ENCODE measurements at regions not wholly inside any gene's neighbourhood (a gene's known extent, or its start where the extent isn't known, plus 50 kb on each side); places are given as distances from the start of the nearest gene placed in this dataset.

GRCh38 chr5:135225856-135226560 lies 173.0 kb downstream of the MACROH2A1 start:
- TF ChIP-seq, protein P1, sequence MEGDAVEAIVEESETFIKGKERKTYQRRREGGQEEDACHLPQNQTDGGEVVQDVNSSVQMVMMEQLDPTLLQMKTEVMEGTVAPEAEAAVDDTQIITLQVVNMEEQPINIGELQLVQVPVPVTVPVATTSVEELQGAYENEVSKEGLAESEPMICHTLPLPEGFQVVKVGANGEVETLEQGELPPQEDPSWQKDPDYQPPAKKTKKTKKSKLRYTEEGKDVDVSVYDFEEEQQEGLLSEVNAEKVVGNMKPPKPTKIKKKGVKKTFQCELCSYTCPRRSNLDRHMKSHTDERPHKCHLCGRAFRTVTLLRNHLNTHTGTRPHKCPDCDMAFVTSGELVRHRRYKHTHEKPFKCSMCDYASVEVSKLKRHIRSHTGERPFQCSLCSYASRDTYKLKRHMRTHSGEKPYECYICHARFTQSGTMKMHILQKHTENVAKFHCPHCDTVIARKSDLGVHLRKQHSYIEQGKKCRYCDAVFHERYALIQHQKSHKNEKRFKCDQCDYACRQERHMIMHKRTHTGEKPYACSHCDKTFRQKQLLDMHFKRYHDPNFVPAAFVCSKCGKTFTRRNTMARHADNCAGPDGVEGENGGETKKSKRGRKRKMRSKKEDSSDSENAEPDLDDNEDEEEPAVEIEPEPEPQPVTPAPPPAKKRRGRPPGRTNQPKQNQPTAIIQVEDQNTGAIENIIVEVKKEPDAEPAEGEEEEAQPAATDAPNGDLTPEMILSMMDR (conservative IDR thresholded peaks at IDR 0.05): no peak
- no peak overlapping the region for H4K5ac ChIP-seq (ENCODE audit: insufficient read length, low read depth, low read length)
- H3K9me3 Mint-ChIP-seq: peaks cover 0 to 3% of the 10 kb centered on the region in 2 experiments; a peak in 1 of 5 replicates
- H2AFZ ChIP-seq (ENCODE audit: low read length): no peak overlapping the region
- H3K23me2 ChIP-seq (ENCODE audit: insufficient read length, low read depth, low read length, poor library complexity, severe bottlenecking): no peaks in the 10 kb centered on the region
- peak overlapping the region in 1 of 2 experiments; percentile 20; a peak in 1 of 5 replicates for H3K4me3 Mint-ChIP-seq
- H3K27ac ChIP-seq (ENCODE audit: insufficient read length, low read depth, low read length): no peak overlapping the region
- H3K9me3 ChIP-seq (ENCODE audit: control insufficient read depth, low read depth, low read length): no peaks in the 10 kb centered on the region
- no peak overlapping the region for H3K4ac ChIP-seq (ENCODE audit: low read depth, low read length)
- H3K23ac ChIP-seq (ENCODE audit: insufficient read length, low read depth, low read length): no peak overlapping the region
- H3K4me2 ChIP-seq (ENCODE audit: insufficient read depth, insufficient read length, low read length): no peak overlapping the region
- H3K4me1 ChIP-seq (ENCODE audit: insufficient read depth, low read length): no peaks in the 10 kb centered on the region
- H3K27me3 ChIP-seq (ENCODE audit: insufficient read depth, low read length): no peaks in the 10 kb centered on the region
- no peak overlapping the region for H2BK120ac ChIP-seq (ENCODE audit: low read depth, low read length, poor library complexity, severe bottlenecking)
- H3K18ac ChIP-seq (ENCODE audit: insufficient read length, low read depth, low read length): no peak overlapping the region
- no CpG with 5 or more reads among the region's 16 CpGs for WGBS (ENCODE audit: extremely low coverage, insufficient read length, low lambda C conversion rate)
- no peaks in the 10 kb centered on the region for H4K20me1 ChIP-seq (ENCODE audit: control insufficient read depth, insufficient read depth, insufficient read length)
- H3K36me3 Mint-ChIP-seq (ENCODE audit: insufficient read depth in 1 of 3, low read depth in 3 of 3): no peaks in the 10 kb centered on the region; a peak in 1 of 7 replicates
- no peak overlapping the region for H4K8ac ChIP-seq (replicated peaks; ENCODE audit: insufficient read length, low read depth, low read length)
- H3K56ac ChIP-seq (ENCODE audit: insufficient read length, low read depth, low read length): no peak overlapping the region
- H3K9ac ChIP-seq (ENCODE audit: extremely low read depth, insufficient read length, low read length): no peak overlapping the region
- no peak overlapping the region for H2BK12ac ChIP-seq (ENCODE audit: insufficient read length, low read depth, low read length)
- H3K14ac ChIP-seq (ENCODE audit: insufficient read depth, low read length): no peak overlapping the region
- H3K27ac Mint-ChIP-seq: no peak overlapping the region
- no peak overlapping the region for H2BK5ac ChIP-seq (ENCODE audit: insufficient read length, low read length)
- H2BK15ac ChIP-seq (ENCODE audit: low read depth, low read length): no peak overlapping the region
- H2AK5ac ChIP-seq (ENCODE audit: insufficient read length, low read length): no peak overlapping the region
- H3T11ph ChIP-seq (ENCODE audit: low read length): no peak overlapping the region
- H3K27me3 Mint-ChIP-seq (ENCODE audit: low read depth): peaks cover 50% of the 10 kb centered on the region
- H3K79me2 ChIP-seq (ENCODE audit: insufficient read depth, low read length): no peaks in the 10 kb centered on the region; the same call in 1 of the 2 replicates
- H2BK20ac ChIP-seq (ENCODE audit: low read depth, low read length, poor library complexity, severe bottlenecking): no peak overlapping the region
- no peak for DNase-seq
- no peaks in the 10 kb centered on the region for H3K79me1 ChIP-seq (ENCODE audit: insufficient read depth, low read depth, low read length, poor library complexity, severe bottlenecking)
- H4K91ac ChIP-seq (ENCODE audit: insufficient read length, low read depth, low read length): no peak overlapping the region
- peaks cover 15 to 16% of the 10 kb centered on the region in 2 experiments for H3K4me1 Mint-ChIP-seq
